H1 (cell line): ENCODE measurements at regions not wholly inside any gene's neighbourhood (a gene's known extent, or its start where the extent isn't known, plus 50 kb on each side); places are given as distances from the start of the nearest gene placed in this dataset.

Experiments used
- CTCF ChIA-PET: fragments of 300-600 bp; sonication (Branson Sonifier 250); formaldehyde crosslinking; loops from one replicate; lab custom pipeline; 2021; ENCODE audit not compliant: partially characterized antibody; lab: Charles Lee
- POLR2A ChIA-PET: fragments of 300-600 bp; sonication (Branson Sonifier 250); formaldehyde crosslinking; loops from one replicate; lab custom pipeline; 2021; ENCODE audit warnings: inconsistent platforms; ENCODE audit not compliant: partially characterized antibody; lab: Charles Lee
- DNase-seq, 2 experiments: peaks; one replicate each; pipeline versions ENCODE4 v3.0.0 to v3.0.0-alpha.2; 2010 to 2022; ENCODE audit warnings: low spot score in 2 of 2, low read depth in 1 of 2, mixed read lengths in 1 of 2
- FAIRE-seq: peaks from 2 replicates; lab custom pipeline; 2011; peaks lifted over from hg19 to GRCh38; lab: Jason Lieb, UNC
- H2AFZ ChIP-seq: 2 replicates; pipeline ENCODE4 v1.8.1; 2012; ENCODE audit warnings: low read length, inconsistent platforms
- H2AK5ac ChIP-seq: 2 replicates; pipeline ENCODE4 v1.6.1; 2013; ENCODE audit warnings: low read depth, low read length
- H2BK120ac ChIP-seq: replicated peaks from 2 replicates; pipeline ENCODE3; 2013; ENCODE audit warnings: low read depth, low read length, inconsistent platforms
- H2BK12ac ChIP-seq: 2 replicates; pipeline ENCODE4 v1.6.1; 2013; ENCODE audit warnings: low read depth, low read length
- H2BK15ac ChIP-seq: 2 replicates; pipeline ENCODE4 v1.6.1; 2013; ENCODE audit warnings: low read length
- H2BK20ac ChIP-seq: 2 replicates; pipeline ENCODE4 v1.6.1; 2013; ENCODE audit warnings: low read length
- H2BK5ac ChIP-seq: 2 replicates; pipeline ENCODE4 v1.6.1; 2013; ENCODE audit warnings: low read depth, low read length
- H3K14ac ChIP-seq: 2 replicates; pipeline ENCODE4 v1.6.1; 2013; ENCODE audit warnings: inconsistent platforms; ENCODE audit not compliant: insufficient read length
- H3K18ac ChIP-seq: 2 replicates; pipeline ENCODE4 v1.6.1; 2013; ENCODE audit warnings: low read length; ENCODE audit errors: extremely low read depth
- H3K23ac ChIP-seq: 2 replicates; pipeline ENCODE4 v1.6.1; 2013; ENCODE audit warnings: inconsistent platforms; ENCODE audit not compliant: insufficient read length
- H3K23me2 ChIP-seq: 2 replicates; pipeline ENCODE4 v1.6.1; 2013; ENCODE audit warnings: low read depth, low read length
- H3K27ac ChIP-seq: 2 replicates; pipeline ENCODE4 v1.6.1; 2011; ENCODE audit warnings: low read depth, low read length, inconsistent platforms
- H3K27me3 ChIP-seq, 4 experiments: replicated peaks in 1 of 4; 1 replicate in 1 of 4; 2 replicates in 3 of 4; pipeline versions ENCODE4 v1.6.1 to v1.8.1; 2011 to 2013; ENCODE audit warnings: low read length in 3 of 4, mild to moderate bottlenecking in 3 of 4, inconsistent platforms in 2 of 4, mixed read lengths in 2 of 4, moderate library complexity in 1 of 4; ENCODE audit not compliant: control insufficient read depth in 3 of 4, insufficient read depth in 3 of 4; ENCODE audit errors: extremely low read depth in 1 of 4
- H3K36me3 ChIP-seq, 4 experiments: 2 replicates each; pipeline versions ENCODE4 v1.6.1 to v1.8.1; 2011 to 2013; ENCODE audit warnings: mild to moderate bottlenecking in 4 of 4, low read length in 3 of 4, moderate library complexity in 2 of 4, control low read depth in 1 of 4, inconsistent platforms in 1 of 4; ENCODE audit not compliant: insufficient read depth in 4 of 4, control insufficient read depth in 2 of 4
- H3K4ac ChIP-seq: replicated peaks from 2 replicates; pipeline ENCODE3; 2013; ENCODE audit warnings: low read length, low read depth, mixed read lengths, inconsistent platforms; ENCODE audit not compliant: insufficient read length
- H3K4me1 ChIP-seq, 4 experiments: replicated peaks in 1 of 4; 1 replicate in 1 of 4; 2 replicates in 3 of 4; pipeline versions ENCODE4 v1.6.1 to v1.8.1; 2011 to 2013; ENCODE audit warnings: low read length in 3 of 4, inconsistent platforms in 2 of 4, mixed read lengths in 1 of 4; ENCODE audit not compliant: insufficient read depth in 4 of 4, control insufficient read depth in 3 of 4
- H3K4me2 ChIP-seq, 2 experiments: 2 replicates each; pipeline versions ENCODE4 v1.6.1 to v1.8.1; 2011 to 2013; ENCODE audit warnings: low read depth in 2 of 2, low read length in 2 of 2, control low read depth in 1 of 2, inconsistent platforms in 1 of 2, mild to moderate bottlenecking in 1 of 2; ENCODE audit not compliant: insufficient read depth in 1 of 2
- H3K4me3 ChIP-seq, 4 experiments: fragments of 200-600, 300-600 bp in 1 of 4; sonication (generic), shearing (Covaris generic), sonication (Bioruptor Twin) in 1 of 4; 2 replicates each; pipeline versions ENCODE4 v1.5.1 to v1.8.1; 2011 to 2016; ENCODE audit warnings: low read length in 4 of 4, low read depth in 3 of 4, control low read depth in 2 of 4, inconsistent platforms in 2 of 4, mild to moderate bottlenecking in 2 of 4, mixed read lengths in 1 of 4, moderate library complexity in 1 of 4; ENCODE audit not compliant: insufficient read depth in 2 of 4; ENCODE audit errors: extremely low read depth in 1 of 4
- H3K56ac ChIP-seq: replicated peaks from 2 replicates; pipeline ENCODE3; 2013; ENCODE audit warnings: low read depth, mild to moderate bottlenecking, mixed read lengths, low read length, inconsistent platforms; ENCODE audit not compliant: insufficient read length
- H3K79me1 ChIP-seq: 2 replicates; pipeline ENCODE4 v1.6.1; 2013; ENCODE audit warnings: low read depth, low read length, control low read depth
- H3K79me2 ChIP-seq, 2 experiments: 2 replicates each; pipeline versions ENCODE4 v1.6.1 to v1.8.1; 2012 to 2013; ENCODE audit warnings: low read length in 2 of 2, mild to moderate bottlenecking in 2 of 2, inconsistent platforms in 1 of 2; ENCODE audit not compliant: insufficient read depth in 2 of 2, control insufficient read depth in 1 of 2
- H3K9ac ChIP-seq, 4 experiments: replicated peaks in 1 of 4; 1 replicate in 1 of 4; 2 replicates in 3 of 4; pipeline versions ENCODE4 v1.6.1 to v1.8.1; 2011 to 2013; ENCODE audit warnings: low read depth in 3 of 4, low read length in 3 of 4, control low read depth in 2 of 4, mild to moderate bottlenecking in 2 of 4, moderate library complexity in 2 of 4, inconsistent platforms in 1 of 4; ENCODE audit errors: extremely low read depth in 1 of 4
- H3K9me3 ChIP-seq, 2 experiments: 2 replicates each; pipeline versions ENCODE4 v1.6.1 to v1.8.1; 2012 to 2013; ENCODE audit warnings: mild to moderate bottlenecking in 2 of 2, moderate library complexity in 2 of 2, control low read depth in 1 of 2, inconsistent platforms in 1 of 2, low read depth in 1 of 2, low read length in 1 of 2, mixed read lengths in 1 of 2; ENCODE audit not compliant: insufficient read depth in 2 of 2
- H4K20me1 ChIP-seq, 2 experiments: replicated peaks in 1 of 2; 2 replicates each; pipeline versions ENCODE3 to v1.8.1; 2011 to 2013; ENCODE audit warnings: inconsistent platforms in 2 of 2, low read length in 2 of 2, mild to moderate bottlenecking in 1 of 2; ENCODE audit not compliant: insufficient read depth in 2 of 2, control insufficient read depth in 1 of 2
- H4K5ac ChIP-seq: 2 replicates; pipeline ENCODE4 v1.6.1; 2013; ENCODE audit warnings: low read length, low read depth, mixed read lengths, inconsistent platforms; ENCODE audit not compliant: insufficient read length
- H4K8ac ChIP-seq: 2 replicates; pipeline ENCODE4 v1.8.0; 2013; ENCODE audit warnings: mild to moderate bottlenecking, moderate library complexity, low read length, inconsistent platforms; ENCODE audit not compliant: insufficient read depth; ENCODE audit errors: extremely low read depth
- H4K91ac ChIP-seq: replicated peaks from 2 replicates; pipeline ENCODE3; 2013; ENCODE audit warnings: low read length, mixed read lengths, inconsistent platforms; ENCODE audit not compliant: insufficient read length
- BRCA1 ChIP-seq: IDR thresholded peaks from 2 replicates; pipeline ENCODE4 v1.6.1; 2012; ENCODE audit warnings: low read depth, low read length, improper control_type of control experiment
- CTBP2 ChIP-seq: IDR thresholded peaks from 2 replicates; pipeline ENCODE4 v1.7.0; 2011; ENCODE audit warnings: borderline replicate concordance, mild to moderate bottlenecking, moderate library complexity, mixed read lengths, low read length; ENCODE audit not compliant: insufficient read depth, insufficient read length
- GABPA ChIP-seq: IDR thresholded peaks from 2 replicates; pipeline ENCODE4 v1.6.1; 2011; ENCODE audit warnings: mild to moderate bottlenecking, low read length, moderate library complexity, borderline replicate concordance; ENCODE audit not compliant: insufficient read depth
- GTF2F1 ChIP-seq: IDR thresholded peaks from 2 replicates; pipeline ENCODE4 v1.6.1; 2012; ENCODE audit warnings: low read depth, low read length, improper control_type of control experiment, borderline replicate concordance
- HDAC6 ChIP-seq: IDR thresholded peaks from one replicate; pipeline ENCODE4 v1.7.1; 2012; ENCODE audit warnings: low read depth, mild to moderate bottlenecking, inconsistent platforms, low read length, moderate library complexity
- KDM4A ChIP-seq: IDR thresholded peaks from one replicate; pipeline ENCODE4 v1.7.1; 2012; ENCODE audit warnings: low read depth, mild to moderate bottlenecking, moderate library complexity, low read length, inconsistent platforms; ENCODE audit not compliant: severe bottlenecking
- POLR2A ChIP-seq, 2 experiments: IDR thresholded peaks; 1 replicate in 1 of 2; 2 replicates in 1 of 2; pipeline ENCODE4 v1.6.1; 2011; ENCODE audit warnings: low read depth in 2 of 2, low read length in 2 of 2, mild to moderate bottlenecking in 2 of 2; ENCODE audit errors: control extremely low read depth in 1 of 2
- RXRA ChIP-seq: IDR thresholded peaks from 2 replicates; pipeline ENCODE4 v1.6.1; 2011; ENCODE audit warnings: low read depth, mild to moderate bottlenecking, low read length, moderate library complexity; ENCODE audit not compliant: insufficient read depth
- TAF7 ChIP-seq: optimal IDR thresholded peaks from 2 replicates; pipeline ENCODE3; 2011; ENCODE audit warnings: low read depth, mild to moderate bottlenecking, inconsistent platforms, low read length, moderate library complexity, borderline replicate concordance
- TEAD4 ChIP-seq: IDR thresholded peaks from 2 replicates; pipeline ENCODE4 v1.6.1; 2012; ENCODE audit warnings: low read depth, low read length, inconsistent platforms, mixed read lengths
- TF ChIP-seq, protein P1 (sequence below): IDR thresholded peaks from 2 replicates; pipeline ENCODE4 v1.6.1; 2012; ENCODE audit warnings: low read length, inconsistent platforms
- TF ChIP-seq, protein P2 (sequence below): IDR thresholded peaks from 2 replicates; pipeline ENCODE4 v1.6.1; 2012; ENCODE audit warnings: inconsistent platforms

DNA sequence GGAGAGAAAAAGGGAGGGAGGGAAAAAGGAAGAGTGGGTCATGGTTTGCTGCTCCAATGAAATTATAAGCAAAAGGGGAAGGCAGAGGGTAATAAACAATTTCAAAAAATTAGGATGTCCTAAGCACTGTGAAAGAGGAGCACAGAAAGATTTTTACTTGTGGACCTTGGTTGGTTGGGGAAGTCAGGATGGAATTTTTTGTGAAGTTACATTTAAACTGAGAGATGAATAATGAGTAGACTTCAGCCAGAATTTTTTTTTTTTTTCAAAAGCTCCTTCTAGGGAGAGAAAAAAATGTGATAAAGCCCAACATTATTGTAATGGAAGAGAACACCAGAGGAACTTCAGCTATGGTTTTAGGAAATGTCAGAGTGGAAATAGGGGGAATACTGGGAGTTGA is 515.9 kb upstream of the PAPPA start:
- no peak overlapping the region for H2BK12ac ChIP-seq
- no peaks in the 10 kb centered on the region for H3K23me2 ChIP-seq
- H3K14ac ChIP-seq = no peak overlapping the region
- H2AFZ ChIP-seq = no peak overlapping the region
- H2BK5ac ChIP-seq = no peak overlapping the region
- H3K18ac ChIP-seq = no peak overlapping the region
- no peaks in the 10 kb centered on the region for H3K79me1 ChIP-seq
- TF ChIP-seq TAF7 (no peak), TEAD4 (no peak), POLR2A (IDR thresholded peaks at IDR 0.05; ENCODE audit: control extremely low read depth in 1 of 2, low read depth in 2 of 2, low read length in 2 of 2) (no peak), HDAC6 (no peak), BRCA1 (no peak), GABPA (no peak), GTF2F1 (no peak), KDM4A (no peak), CTBP2 (no peak), RXRA (no peak)
- TF ChIP-seq, protein P1, sequence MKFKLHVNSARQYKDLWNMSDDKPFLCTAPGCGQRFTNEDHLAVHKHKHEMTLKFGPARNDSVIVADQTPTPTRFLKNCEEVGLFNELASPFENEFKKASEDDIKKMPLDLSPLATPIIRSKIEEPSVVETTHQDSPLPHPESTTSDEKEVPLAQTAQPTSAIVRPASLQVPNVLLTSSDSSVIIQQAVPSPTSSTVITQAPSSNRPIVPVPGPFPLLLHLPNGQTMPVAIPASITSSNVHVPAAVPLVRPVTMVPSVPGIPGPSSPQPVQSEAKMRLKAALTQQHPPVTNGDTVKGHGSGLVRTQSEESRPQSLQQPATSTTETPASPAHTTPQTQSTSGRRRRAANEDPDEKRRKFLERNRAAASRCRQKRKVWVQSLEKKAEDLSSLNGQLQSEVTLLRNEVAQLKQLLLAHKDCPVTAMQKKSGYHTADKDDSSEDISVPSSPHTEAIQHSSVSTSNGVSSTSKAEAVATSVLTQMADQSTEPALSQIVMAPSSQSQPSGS = no peak
- TF ChIP-seq, protein P2, sequence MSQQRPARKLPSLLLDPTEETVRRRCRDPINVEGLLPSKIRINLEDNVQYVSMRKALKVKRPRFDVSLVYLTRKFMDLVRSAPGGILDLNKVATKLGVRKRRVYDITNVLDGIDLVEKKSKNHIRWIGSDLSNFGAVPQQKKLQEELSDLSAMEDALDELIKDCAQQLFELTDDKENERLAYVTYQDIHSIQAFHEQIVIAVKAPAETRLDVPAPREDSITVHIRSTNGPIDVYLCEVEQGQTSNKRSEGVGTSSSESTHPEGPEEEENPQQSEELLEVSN = no peak
- TF ChIP-seq, all 59 proteins: peak for 0
- no peak overlapping the region for H2AK5ac ChIP-seq
- ChIA-PET POLR2A (no interaction called here), CTCF (interaction anchor here (1.3 to 2.6 kb wide), 3 partner anchors 13 to 44 kb away, joined by 4 to 13 read pairs (median 4); no protein-coding TSS in a partner anchor)
- no peak overlapping the region for H2BK120ac ChIP-seq
- H3K56ac ChIP-seq = no peak overlapping the region
- no peak overlapping the region for H4K91ac ChIP-seq
- H4K5ac ChIP-seq = no peak overlapping the region
- 0 out of 7 replicates have a peak, but pooled peaks cover 0 to 2% (median 0%) of the 10 kb centered on the region in 4 experiments for H3K27me3 ChIP-seq
- H3K9me3 ChIP-seq = no peaks in the 10 kb centered on the region
- no peaks in the 10 kb centered on the region for H3K4me1 ChIP-seq
- H3K4me2 ChIP-seq = no peak overlapping the region
- no peak overlapping the region for H2BK15ac ChIP-seq
- H3K27ac ChIP-seq = no peak overlapping the region
- H2BK20ac ChIP-seq = no peak overlapping the region
- H3K4ac ChIP-seq = no peak overlapping the region
- no peaks in the 10 kb centered on the region for H4K20me1 ChIP-seq
- no peaks in the 10 kb centered on the region for H3K36me3 ChIP-seq
- no peak overlapping the region for H3K9ac ChIP-seq
- H4K8ac ChIP-seq = no peak overlapping the region
- no peak overlapping the region for H3K4me3 ChIP-seq
- no peak for FAIRE-seq
- no peaks in the 10 kb centered on the region for H3K79me2 ChIP-seq
- H3K23ac ChIP-seq = no peak overlapping the region
- no peak for DNase-seq
